ENCODE measurements at regions not wholly inside any gene's neighbourhood (a gene's known extent, or its start where the extent isn't known, plus 50 kb on each side); places are given as distances from the start of the nearest gene placed in this dataset.

- Histone ChIP-seq H3K9me3 (no peaks in the 10 kb centered on the region), H3K4me3 (no peak overlapping the region), H3K4me1 (ENCODE audit: low read depth) (no peaks in the 10 kb centered on the region), H3K36me3 (ENCODE audit: low read depth) (no peaks in the 10 kb centered on the region)
- intact Hi-C loops (cut with DNase I, micrococcal nuclease): no loop called here
- DNase-seq (no peak), ATAC-seq (no peak)
- no peak for TF ChIP-seq CTCF (IDR thresholded peaks at IDR 0.05)
Observed at GRCh38 chr18:47389210-47389609, 137.8 kb upstream of the SKOR2 start.

GRCh38 chr18:47387864-47388263 lies 136.4 kb upstream of the SKOR2 start:
- intact Hi-C loops (cut with DNase I, micrococcal nuclease): no loop called here

GRCh38 chr18:47383729-47384128 lies 132.3 kb upstream of the SKOR2 start:
- intact Hi-C loops (cut with DNase I, micrococcal nuclease): no loop called here
- Histone ChIP-seq H3K36me3 (ENCODE audit: low read depth) (no peaks in the 10 kb centered on the region), H3K4me3 (no peak overlapping the region), H3K9me3 (no peaks in the 10 kb centered on the region), H3K4me1 (ENCODE audit: low read depth) (no peaks in the 10 kb centered on the region)
- no peak for TF ChIP-seq CTCF (IDR thresholded peaks at IDR 0.05)
- no peak for ATAC-seq
- DNase-seq: no peak

More at GRCh38 chr18:47387864-47388263, 136.4 kb upstream of the SKOR2 start:
- ATAC-seq (no peak), DNase-seq (no peak)
- no peaks in the 10 kb centered on the region for H3K36me3 ChIP-seq (ENCODE audit: low read depth)
- no peak for TF ChIP-seq CTCF (IDR thresholded peaks at IDR 0.05)
- H3K4me1 ChIP-seq (ENCODE audit: low read depth): no peaks in the 10 kb centered on the region
- H3K4me3 ChIP-seq: no peak overlapping the region
- no peaks in the 10 kb centered on the region for H3K9me3 ChIP-seq

- intact Hi-C loops (cut with DNase I, micrococcal nuclease): no loop called here
- no peak for DNase-seq
- Histone ChIP-seq H3K36me3 (ENCODE audit: low read depth) (no peaks in the 10 kb centered on the region), H3K4me1 (ENCODE audit: low read depth) (no peaks in the 10 kb centered on the region), H3K9me3 (no peaks in the 10 kb centered on the region), H3K4me3 (no peak overlapping the region)
- no peak for TF ChIP-seq CTCF (IDR thresholded peaks at IDR 0.05)
- no peak for ATAC-seq
Observed at GRCh38 chr18:47381975-47382570, 130.6 kb upstream of the SKOR2 start.

- no peak for TF ChIP-seq CTCF (IDR thresholded peaks at IDR 0.05)
- Histone ChIP-seq H3K4me1 (ENCODE audit: low read depth) (no peaks in the 10 kb centered on the region), H3K9me3 (no peaks in the 10 kb centered on the region), H3K4me3 (no peak overlapping the region), H3K36me3 (ENCODE audit: low read depth) (no peaks in the 10 kb centered on the region)
- DNase-seq (no peak), ATAC-seq (no peak)
- intact Hi-C loops (cut with DNase I, micrococcal nuclease): no loop called here
Observed at GRCh38 chr18:47380153-47380552, 128.7 kb upstream of the SKOR2 start.

GRCh38 chr18:47373465-47373864 lies 122.0 kb upstream of the SKOR2 start:
- no peak for DNase-seq
- TF ChIP-seq CTCF (IDR thresholded peaks at IDR 0.05): no peak
- H3K4me1 ChIP-seq (ENCODE audit: low read depth): no peaks in the 10 kb centered on the region
- no peaks in the 10 kb centered on the region for H3K9me3 ChIP-seq
- no peaks in the 10 kb centered on the region for H3K36me3 ChIP-seq (ENCODE audit: low read depth)
- no peak overlapping the region for H3K4me3 ChIP-seq
- ATAC-seq: no peak
- intact Hi-C loops (cut with DNase I, micrococcal nuclease): no loop called here
